Heart right ventricle (tissue), 16 donors: ENCODE measurements at regions not wholly inside any gene's neighbourhood (a gene's known extent, or its start where the extent isn't known, plus 50 kb on each side); places are given as distances from the start of the nearest gene placed in this dataset.
"Not testable (repeated sequence)": the region's sequence is repeated elsewhere in the genome, so short reads cannot be mapped to it uniquely, and the experiment has no call there.

ENCODE experiments used
- ATAC-seq, 8 donors: fragments of 200-7000 bp; cut with Tn5 transposase; one replicate each; pipeline ENCODE4 v1.9.1; 2020; ENCODE audit warnings: mild to moderate bottlenecking in 8 of 8, moderate library complexity in 8 of 8, moderate number of reproducible peaks in 1 of 8
- DNase-seq, 2 donors: peaks; one replicate each; pipeline ENCODE4 v3.0.0-alpha.2; 2020
- H3K27ac ChIP-seq, 10 donors: fragments of 200-600 bp; sonication (generic) in 2 of 10; one replicate each; pipeline versions ENCODE4 v1.5.0 to v1.8.0; 2020 to 2022; ENCODE audit warnings: mild to moderate bottlenecking in 3 of 10
- H3K27me3 ChIP-seq, 7 donors: fragments of 200-600 bp; one replicate each; pipeline ENCODE4 v1.8.0; 2021 to 2022; ENCODE audit warnings: mild to moderate bottlenecking in 2 of 7
- H3K36me3 ChIP-seq, 9 donors: fragments of 200-600 bp; sonication (generic) in 1 of 9; one replicate each; pipeline versions ENCODE4 v1.5.0 to v1.8.0; 2020 to 2022; ENCODE audit warnings: mild to moderate bottlenecking in 2 of 9
- H3K4me1 ChIP-seq, 9 donors: fragments of 200-600 bp; sonication (generic) in 1 of 9; one replicate each; pipeline versions ENCODE4 v1.5.0 to v1.8.0; 2020 to 2022; ENCODE audit warnings: mild to moderate bottlenecking in 4 of 9
- H3K4me3 ChIP-seq, 10 donors: fragments of 200-600 bp; sonication (generic) in 2 of 10; one replicate each; pipeline versions ENCODE4 v1.5.0 to v1.8.0; 2020 to 2022; ENCODE audit warnings: mild to moderate bottlenecking in 7 of 10, moderate library complexity in 2 of 10
- H3K9me3 ChIP-seq, 11 donors: fragments of 200-600 bp in 10 of 11; sonication (generic) in 2 of 11; one replicate each; pipeline versions ENCODE4 v1.5.0 to v1.8.0; 2013 to 2022; ENCODE audit warnings: mild to moderate bottlenecking in 2 of 11, control low read depth in 1 of 11, moderate library complexity in 1 of 11
- WGBS, 2 donors: extraction: QIAGEN DNeasy Blood & Tissue Kit; methylation state at CpG; one replicate each; pipeline ENCODE4 v1.1.7; 2013; ENCODE audit warnings: inconsistent platforms in 1 of 2; 5-methylcytosine and 5-hydroxymethylcytosine counted together
- intact Hi-C, 10 donors: fragments of 100-400 bp; cut with DNase I; formaldehyde crosslinking; loops; one replicate each; pipeline versions ENCODE4 v1.11.1 to v1.14.2; 2022
- TF ChIP-seq, protein P1 (sequence below), 9 donors: fragments of 200-600 bp; sonication (generic) in 2 of 9; IDR thresholded peaks; one replicate each; pipeline versions ENCODE4 v1.5.0 to v1.8.0; 2021 to 2022; ENCODE audit warnings: antibody characterized with exemption in 9 of 9, mild to moderate bottlenecking in 5 of 9, moderate library complexity in 1 of 9
- donor health status: Arrhythmogenic right ventricular cardiomyopathy.
- donor health status: ischemic (EF 13 %, LVEDD 7.1; RV severe dilation, severe dysfunction).
- donor health status: healthy with polysubstance abuse.
- donor health status: DM: no; HTN: yes; CAD: no.
- donor health status: DM: no; HTN: no; CAD: no.
- donor health status: ischemic (EF 25% LVEDD 6.9; RV normal size, moderate dysfunction).
- donor health status: ischemic (EF 25% LVEDD 5.7; RV mildly dilated, moderate dysfunction).
- donor health status: healthy.
- donor health status: DM: yes; HTN: yes; CAD: no.
- donor health status: Ischemic cardiomyopathy.
- donor health status: ischemic (EF 35%, LVEDD 5.7; RV mildly dilated, moderate dysfunction).
- donor health status: nonischemic (EF 11% LVEDD 7.7; RV severe dilation, severe dysfunction).
- donor health status: DM: yes; HTN: yes; CAD: no.
- donor health status: PGD.
- donor health status: ischemic (EF 29% LVEDD 5.4; RV normal size, mild dysfunction).
- donor health status: nonischemic (EF 23%, LVEDD 6.1; RV moderate dilation, normal function).

- H3K9me3 ChIP-seq, result peaks cover 0 to 47% (median 6%) of the 10 kb centered on the region in 11 donors
- intact Hi-C loops, result no loop called here
- TF ChIP-seq, protein P1, sequence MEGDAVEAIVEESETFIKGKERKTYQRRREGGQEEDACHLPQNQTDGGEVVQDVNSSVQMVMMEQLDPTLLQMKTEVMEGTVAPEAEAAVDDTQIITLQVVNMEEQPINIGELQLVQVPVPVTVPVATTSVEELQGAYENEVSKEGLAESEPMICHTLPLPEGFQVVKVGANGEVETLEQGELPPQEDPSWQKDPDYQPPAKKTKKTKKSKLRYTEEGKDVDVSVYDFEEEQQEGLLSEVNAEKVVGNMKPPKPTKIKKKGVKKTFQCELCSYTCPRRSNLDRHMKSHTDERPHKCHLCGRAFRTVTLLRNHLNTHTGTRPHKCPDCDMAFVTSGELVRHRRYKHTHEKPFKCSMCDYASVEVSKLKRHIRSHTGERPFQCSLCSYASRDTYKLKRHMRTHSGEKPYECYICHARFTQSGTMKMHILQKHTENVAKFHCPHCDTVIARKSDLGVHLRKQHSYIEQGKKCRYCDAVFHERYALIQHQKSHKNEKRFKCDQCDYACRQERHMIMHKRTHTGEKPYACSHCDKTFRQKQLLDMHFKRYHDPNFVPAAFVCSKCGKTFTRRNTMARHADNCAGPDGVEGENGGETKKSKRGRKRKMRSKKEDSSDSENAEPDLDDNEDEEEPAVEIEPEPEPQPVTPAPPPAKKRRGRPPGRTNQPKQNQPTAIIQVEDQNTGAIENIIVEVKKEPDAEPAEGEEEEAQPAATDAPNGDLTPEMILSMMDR (IDR thresholded peaks at IDR 0.05), result no peak
- no peaks in the 10 kb centered on the region for H3K4me1 ChIP-seq
- no peaks in the 10 kb centered on the region for H3K27me3 ChIP-seq
- ATAC-seq (no peak), DNase-seq (no peak)
- 81 to 89% methylated on average over 1 of the region's 1 CpG for WGBS, 2 donors
- H3K4me3 ChIP-seq, result no peak overlapping the region
- no peaks in the 10 kb centered on the region for H3K36me3 ChIP-seq
- no peak overlapping the region for H3K27ac ChIP-seq
Observed at GRCh38 chr2:6139916-6140315, 447.7 kb downstream of the SOX11 start.

GRCh38 chr2:6140509-6140908 is 448.3 kb downstream of the SOX11 start:
- ATAC-seq (no peak), DNase-seq (no peak)
- no peaks in the 10 kb centered on the region for H3K4me1 ChIP-seq
- H3K9me3 ChIP-seq, result peaks cover 0 to 47% (median 6%) of the 10 kb centered on the region in 11 donors
- H3K36me3 ChIP-seq, result no peaks in the 10 kb centered on the region
- H3K4me3 ChIP-seq, result no peak overlapping the region
- H3K27ac ChIP-seq, result no peak overlapping the region
- no peaks in the 10 kb centered on the region for H3K27me3 ChIP-seq
- 97 to 98% methylated on average over 1 of the region's 1 CpG for WGBS, 2 donors
- TF ChIP-seq, protein P1 (IDR thresholded peaks at IDR 0.05), result no peak
- intact Hi-C loops, result no loop called here

GRCh38 chr2:6143812-6144211 is 451.6 kb downstream of the SOX11 start:
- intact Hi-C loops, result no loop called here
- DNase-seq, result no peak
- WGBS, 2 donors, result 78 to 85% methylated on average over 1 of the region's 1 CpG
- Histone ChIP-seq H3K27me3 (no peaks in the 10 kb centered on the region), H3K9me3 (peaks cover 0 to 47% (median 6%) of the 10 kb centered on the region in 11 donors), H3K27ac (no peak overlapping the region), H3K36me3 (no peaks in the 10 kb centered on the region), H3K4me3 (no peak overlapping the region), H3K4me1 (no peaks in the 10 kb centered on the region)
- TF ChIP-seq, protein P1 (IDR thresholded peaks at IDR 0.05), result no peak
- ATAC-seq, result no peak

DNA sequence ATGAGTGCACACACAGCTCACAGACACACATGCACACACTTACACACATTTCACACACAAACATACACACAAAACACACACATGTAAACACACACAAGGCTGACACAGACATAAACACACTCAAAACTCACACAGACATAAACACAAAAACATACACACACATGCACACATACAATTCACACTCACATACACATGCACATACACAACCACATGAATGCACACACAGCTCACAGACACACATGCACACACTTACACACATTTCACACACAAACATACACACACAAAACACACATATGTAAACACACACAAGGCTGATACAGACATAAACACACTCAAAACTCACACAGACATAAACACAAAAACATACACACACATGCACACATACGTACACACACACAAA is 455.0 kb downstream of the SOX11 start:
- H3K36me3 ChIP-seq, DNase-seq, ATAC-seq, intact Hi-C loops, H3K27me3 ChIP-seq, H3K27ac ChIP-seq, H3K4me3 ChIP-seq, H3K4me1 ChIP-seq: not testable (repeated sequence)
- H3K9me3 ChIP-seq, result peaks cover 0 to 29% (median 6%) of the 10 kb centered on the region in 11 donors
- 41 to 97% methylated on average over 1 of the region's 1 CpG for WGBS, 2 donors

DNA sequence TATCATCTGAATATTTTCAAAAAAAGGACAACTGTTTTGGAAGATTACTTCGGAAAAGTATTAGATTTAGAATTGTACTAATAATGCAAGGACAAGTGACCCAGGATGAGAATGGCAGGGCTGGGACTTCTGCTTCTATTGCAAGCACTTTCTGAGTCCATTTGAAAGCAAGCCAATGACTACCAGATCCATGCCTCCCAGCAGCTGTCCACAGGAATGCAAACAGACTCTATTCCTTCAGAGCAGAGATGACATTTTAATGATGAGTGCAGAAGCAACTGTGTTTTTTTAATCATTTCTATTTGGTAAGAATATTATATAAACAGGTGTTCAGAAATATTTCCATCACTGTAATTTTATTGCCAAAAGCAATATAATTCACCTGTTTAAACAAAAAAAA is 456.7 kb downstream of the SOX11 start:
- TF ChIP-seq, protein P1 (IDR thresholded peaks at IDR 0.05), result no peak
- Histone ChIP-seq H3K27ac (no peak overlapping the region), H3K36me3 (no peaks in the 10 kb centered on the region), H3K9me3 (peaks cover 0 to 23% (median 3%) of the 10 kb centered on the region in 11 donors), H3K4me1 (no peaks in the 10 kb centered on the region), H3K4me3 (no peak overlapping the region), H3K27me3 (no peaks in the 10 kb centered on the region)
- intact Hi-C loops, result no loop called here
- no peak for DNase-seq
- ATAC-seq, result no peak
- WGBS, 2 donors, result 89% methylated on average over 1 of the region's 1 CpG
